Endodermal cell (in vitro differentiated cells): ENCODE measurements at regions not wholly inside any gene's neighbourhood (a gene's known extent, or its start where the extent isn't known, plus 50 kb on each side); places are given as distances from the start of the nearest gene placed in this dataset.

Source experiments
- DNase-seq: peaks from one replicate; pipeline ENCODE4 v3.0.0-alpha.2; 2017
- H3K27ac ChIP-seq: 2 replicates; pipeline ENCODE4 v1.5.1; 2013; ENCODE audit warnings: mild to moderate bottlenecking, low read depth, low read length, moderate library complexity
- H3K27me3 ChIP-seq: 2 replicates; pipeline ENCODE4 v1.6.1; 2013; ENCODE audit warnings: mild to moderate bottlenecking, low read length, moderate library complexity; ENCODE audit not compliant: insufficient read depth, control insufficient read depth, poor library complexity, severe bottlenecking
- H3K36me3 ChIP-seq: 2 replicates; pipeline ENCODE4 v1.7.0; 2013; ENCODE audit warnings: mild to moderate bottlenecking, low read length, moderate library complexity; ENCODE audit not compliant: control insufficient read depth, insufficient read depth
- H3K4me1 ChIP-seq: one replicate; pipeline ENCODE4 v1.7.0; 2013; ENCODE audit warnings: low read length; ENCODE audit not compliant: control insufficient read depth, insufficient read depth
- H3K4me3 ChIP-seq: 2 replicates; pipeline ENCODE4 v1.5.1; 2013; ENCODE audit warnings: mild to moderate bottlenecking, low read length, moderate library complexity
- H3K9ac ChIP-seq: 2 replicates; pipeline ENCODE4 v1.6.1; 2013; ENCODE audit warnings: mild to moderate bottlenecking, low read length, moderate library complexity; ENCODE audit not compliant: poor library complexity, severe bottlenecking; ENCODE audit errors: extremely low read depth
- H3K9me3 ChIP-seq: 2 replicates; pipeline ENCODE4 v1.6.1; 2013; ENCODE audit warnings: mild to moderate bottlenecking, low read length, moderate library complexity; ENCODE audit not compliant: control insufficient read depth
- H3K27ac Mint-ChIP-seq: 2 replicates; pipeline ENCODE4 v1.8.0; 2020; ENCODE audit warnings: mixed read lengths
- H3K27me3 Mint-ChIP-seq: 2 replicates; pipeline ENCODE4 v1.8.0; 2021; ENCODE audit warnings: mild to moderate bottlenecking, mixed read lengths; ENCODE audit not compliant: insufficient read depth
- H3K36me3 Mint-ChIP-seq: 2 replicates; pipeline ENCODE4 v1.8.0; 2020; ENCODE audit warnings: low read depth, mixed read lengths
- H3K4me1 Mint-ChIP-seq: 2 replicates; pipeline ENCODE4 v1.8.0; 2020; ENCODE audit warnings: mixed read lengths
- H3K4me3 Mint-ChIP-seq: 2 replicates; pipeline ENCODE4 v1.8.0; 2020; ENCODE audit warnings: mild to moderate bottlenecking, moderate library complexity, mixed read lengths
- H3K9me3 Mint-ChIP-seq: 2 replicates; pipeline ENCODE4 v1.8.0; 2020; ENCODE audit warnings: mild to moderate bottlenecking, mixed read lengths
- WGBS, 2 experiments: methylation state at CpG; one replicate each; pipeline versions ENCODE4 v1.1.5 to v1.1.7; 2013; ENCODE audit warnings: missing lambda C conversion rate in 2 of 2, mixed read lengths in 1 of 2; ENCODE audit not compliant: insufficient coverage in 1 of 2, insufficient read length in 1 of 2; 5-methylcytosine and 5-hydroxymethylcytosine counted together
- TF ChIP-seq, protein P1 (sequence below): fragments of 200-600 bp; sonication (generic); conservative IDR thresholded peaks from 2 replicates; pipeline ENCODE4 v1.5.0; 2021; ENCODE audit warnings: antibody characterized with exemption, mild to moderate bottlenecking

DNA sequence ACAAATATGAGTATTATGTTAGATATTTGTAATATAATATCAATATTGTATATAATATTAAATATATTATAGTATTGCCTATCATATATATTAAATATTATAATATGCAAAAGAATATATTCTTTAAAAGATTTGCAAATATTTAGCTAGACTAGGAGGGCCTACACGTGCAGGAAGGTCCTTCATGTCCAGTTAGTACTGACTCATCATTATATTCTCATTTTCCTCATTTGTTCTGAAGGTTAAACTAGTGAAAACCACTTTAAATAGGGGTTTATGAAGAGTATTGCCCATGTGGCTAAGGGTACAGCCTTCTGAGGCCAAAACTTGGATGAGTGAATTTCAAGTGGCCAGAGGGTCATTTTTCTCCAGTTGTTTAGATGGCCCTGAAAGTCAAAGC lies 293.0 kb upstream of the VRK2 start:
- no peaks in the 10 kb centered on the region for H3K36me3 ChIP-seq
- Mint-ChIP-seq H3K36me3 (no peaks in the 10 kb centered on the region), H3K4me1 (no peaks in the 10 kb centered on the region), H3K27me3 (no peaks in the 10 kb centered on the region), H3K9me3 (no peaks in the 10 kb centered on the region), H3K4me3 (no peak overlapping the region), H3K27ac (no peak overlapping the region)
- no peak overlapping the region for H3K4me3 ChIP-seq
- H3K27ac ChIP-seq: no peak overlapping the region
- WGBS, 2 experiments: 100% methylated on average over 1 of the region's 1 CpG; no CpG with 5 or more reads in 1 of the 2 experiments
- H3K9me3 ChIP-seq: no peaks in the 10 kb centered on the region
- no peak for DNase-seq
- no peaks in the 10 kb centered on the region for H3K4me1 ChIP-seq
- TF ChIP-seq, protein P1, sequence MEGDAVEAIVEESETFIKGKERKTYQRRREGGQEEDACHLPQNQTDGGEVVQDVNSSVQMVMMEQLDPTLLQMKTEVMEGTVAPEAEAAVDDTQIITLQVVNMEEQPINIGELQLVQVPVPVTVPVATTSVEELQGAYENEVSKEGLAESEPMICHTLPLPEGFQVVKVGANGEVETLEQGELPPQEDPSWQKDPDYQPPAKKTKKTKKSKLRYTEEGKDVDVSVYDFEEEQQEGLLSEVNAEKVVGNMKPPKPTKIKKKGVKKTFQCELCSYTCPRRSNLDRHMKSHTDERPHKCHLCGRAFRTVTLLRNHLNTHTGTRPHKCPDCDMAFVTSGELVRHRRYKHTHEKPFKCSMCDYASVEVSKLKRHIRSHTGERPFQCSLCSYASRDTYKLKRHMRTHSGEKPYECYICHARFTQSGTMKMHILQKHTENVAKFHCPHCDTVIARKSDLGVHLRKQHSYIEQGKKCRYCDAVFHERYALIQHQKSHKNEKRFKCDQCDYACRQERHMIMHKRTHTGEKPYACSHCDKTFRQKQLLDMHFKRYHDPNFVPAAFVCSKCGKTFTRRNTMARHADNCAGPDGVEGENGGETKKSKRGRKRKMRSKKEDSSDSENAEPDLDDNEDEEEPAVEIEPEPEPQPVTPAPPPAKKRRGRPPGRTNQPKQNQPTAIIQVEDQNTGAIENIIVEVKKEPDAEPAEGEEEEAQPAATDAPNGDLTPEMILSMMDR: no peak
- no peak overlapping the region for H3K9ac ChIP-seq
- no peaks in the 10 kb centered on the region for H3K27me3 ChIP-seq

DNA sequence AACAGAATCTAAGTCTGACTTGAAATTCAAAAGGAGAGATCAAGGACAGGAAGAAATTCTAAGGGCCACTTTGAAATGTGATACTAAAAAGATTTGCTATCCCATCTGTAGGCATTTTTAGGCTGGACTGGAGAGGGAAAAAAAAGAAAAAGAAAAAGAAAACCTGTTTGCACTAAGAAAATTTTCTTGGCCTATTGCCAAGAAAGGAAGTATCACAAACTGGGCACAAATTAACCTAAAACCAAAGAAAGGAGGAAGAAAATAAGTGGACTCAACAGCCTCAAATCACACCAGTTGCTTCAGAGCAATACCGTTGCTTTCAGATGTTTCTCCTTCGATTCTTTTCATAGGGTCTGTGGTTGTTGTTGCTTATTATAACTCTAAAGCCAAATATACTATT lies 287.9 kb upstream of the VRK2 start:
- no peak overlapping the region for H3K4me3 ChIP-seq
- Mint-ChIP-seq H3K27ac (no peak overlapping the region), H3K27me3 (no peaks in the 10 kb centered on the region)

DNA sequence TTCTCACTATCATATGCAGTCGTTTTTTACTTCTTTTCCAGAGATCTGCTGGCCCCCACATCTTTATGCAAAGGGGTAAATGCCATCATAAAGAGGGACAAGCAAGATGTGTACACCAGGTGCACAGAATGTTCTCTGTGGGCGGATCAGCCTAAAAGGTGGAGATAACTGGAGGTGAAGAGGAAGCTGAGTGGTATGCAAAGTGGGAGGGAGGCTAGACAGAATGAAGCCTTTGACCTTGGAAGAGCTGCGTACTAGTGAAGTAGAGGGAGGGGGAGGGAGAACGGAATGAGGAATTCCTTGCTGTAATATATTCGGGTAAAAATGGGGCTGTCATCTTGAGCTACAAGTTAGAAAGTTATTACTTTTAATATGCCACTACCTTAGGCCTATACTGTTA lies 287.5 kb upstream of the VRK2 start:
- H3K4me1 ChIP-seq: no peaks in the 10 kb centered on the region
- no peaks in the 10 kb centered on the region for H3K9me3 Mint-ChIP-seq
- no peaks in the 10 kb centered on the region for H3K36me3 Mint-ChIP-seq
- 59 to 86% methylated on average over 2 to 5 of the region's 5 CpGs for WGBS, 2 experiments
- H3K27ac Mint-ChIP-seq: no peak overlapping the region
- no peak overlapping the region for H3K4me3 Mint-ChIP-seq
- H3K27me3 ChIP-seq: peaks cover 5% of the 10 kb centered on the region
- H3K9ac ChIP-seq: no peak overlapping the region
- TF ChIP-seq, protein P1: no peak
- no peaks in the 10 kb centered on the region for H3K4me1 Mint-ChIP-seq
- no peaks in the 10 kb centered on the region for H3K27me3 Mint-ChIP-seq
- DNase-seq: no peak
- H3K9me3 ChIP-seq: no peaks in the 10 kb centered on the region
- no peaks in the 10 kb centered on the region for H3K36me3 ChIP-seq
- no peak overlapping the region for H3K4me3 ChIP-seq
- no peak overlapping the region for H3K27ac ChIP-seq

More for the DNA sequence above, 287.9 kb upstream of the VRK2 start:
- Histone ChIP-seq H3K4me1 (no peaks in the 10 kb centered on the region), H3K9me3 (no peaks in the 10 kb centered on the region), H3K27ac (no peak overlapping the region), H3K36me3 (no peaks in the 10 kb centered on the region), H3K9ac (no peak overlapping the region), H3K27me3 (peaks cover 5% of the 10 kb centered on the region)
- Mint-ChIP-seq H3K9me3 (no peaks in the 10 kb centered on the region), H3K4me1 (no peaks in the 10 kb centered on the region), H3K4me3 (no peak overlapping the region), H3K36me3 (no peaks in the 10 kb centered on the region)
- TF ChIP-seq, protein P1: no peak
- WGBS, 2 experiments: no CpG with 5 or more reads among the region's 2 CpGs
- no peak for DNase-seq
